Breast epithelium (tissue), 4 donors: ENCODE measurements at regions not wholly inside any gene's neighbourhood (a gene's known extent, or its start where the extent isn't known, plus 50 kb on each side); places are given as distances from the start of the nearest gene placed in this dataset.

Experiments used
- DNase-seq, 2 donors: peaks; one replicate each; pipeline ENCODE4 v3.0.0-alpha.2; 2019; ENCODE audit warnings: low spot score in 2 of 2
- H3K27ac ChIP-seq, 2 donors: fragments of 200-600 bp; sonication (generic) in 1 of 2; one replicate each; pipeline ENCODE4 v1.5.1; 2016 to 2019; ENCODE audit warnings: mild to moderate bottlenecking in 1 of 2
- H3K27me3 ChIP-seq, 2 donors: fragments of 200-600 bp; sonication (generic) in 1 of 2; one replicate each; pipeline versions ENCODE4 v1.5.1 to v1.6.0; 2017 to 2019; ENCODE audit warnings: control low read depth in 1 of 2, mild to moderate bottlenecking in 1 of 2
- H3K36me3 ChIP-seq: fragments of 200-600 bp; one replicate; pipeline ENCODE4 v1.5.1; 2019
- H3K4me1 ChIP-seq, 2 donors: fragments of 200-600 bp; sonication (generic); one replicate each; pipeline ENCODE4 v1.5.1; 2016 to 2019; ENCODE audit warnings: control low read depth in 1 of 2
- H3K4me3 ChIP-seq, 3 donors: fragments of 200-600 bp; sonication (generic); 1 replicate in 2 of 3; 2 replicates in 1 of 3; pipeline ENCODE4 v1.5.1; 2016 to 2019; ENCODE audit warnings: mild to moderate bottlenecking in 3 of 3, moderate library complexity in 2 of 3
- H3K9me3 ChIP-seq, 2 donors: fragments of 200-600 bp; sonication (generic) in 1 of 2; one replicate each; pipeline ENCODE4 v1.5.1; 2016 to 2019; ENCODE audit warnings: control low read depth in 1 of 2
- POLR2A ChIP-seq: fragments of 450-650 bp; IDR thresholded peaks from one replicate; pipeline ENCODE4 v1.6.1; 2016; ENCODE audit warnings: antibody characterized with exemption, mild to moderate bottlenecking, moderate library complexity
- POLR2AphosphoS5 ChIP-seq, 3 donors: sonication (generic); formaldehyde crosslinking; IDR thresholded peaks; one replicate each; pipeline ENCODE4 v1.6.1; 2017; ENCODE audit warnings: antibody characterized with exemption in 3 of 3
- intact Hi-C: fragments of 100-400 bp; cut with DNase I; formaldehyde crosslinking; loops from one replicate; pipeline ENCODE4 v1.15.1; 2023; ENCODE audit warnings: low total_unique reads
- TF ChIP-seq, protein P1 (sequence below), 3 donors: fragments of 450-650 bp; IDR thresholded peaks; one replicate each; pipeline ENCODE4 v1.5.1; 2016 to 2017; ENCODE audit warnings: antibody characterized with exemption in 3 of 3, mild to moderate bottlenecking in 3 of 3, moderate library complexity in 3 of 3

- Histone ChIP-seq H3K4me3 (no peak overlapping the region), H3K36me3 (no peaks in the 10 kb centered on the region), H3K4me1 (no peaks in the 10 kb centered on the region), H3K27ac (no peak overlapping the region), H3K27me3 (peaks cover 0 to 31% of the 10 kb centered on the region in 2 donors), H3K9me3 (no peaks in the 10 kb centered on the region)
- DNase-seq = no peak
- TF ChIP-seq, protein P1, sequence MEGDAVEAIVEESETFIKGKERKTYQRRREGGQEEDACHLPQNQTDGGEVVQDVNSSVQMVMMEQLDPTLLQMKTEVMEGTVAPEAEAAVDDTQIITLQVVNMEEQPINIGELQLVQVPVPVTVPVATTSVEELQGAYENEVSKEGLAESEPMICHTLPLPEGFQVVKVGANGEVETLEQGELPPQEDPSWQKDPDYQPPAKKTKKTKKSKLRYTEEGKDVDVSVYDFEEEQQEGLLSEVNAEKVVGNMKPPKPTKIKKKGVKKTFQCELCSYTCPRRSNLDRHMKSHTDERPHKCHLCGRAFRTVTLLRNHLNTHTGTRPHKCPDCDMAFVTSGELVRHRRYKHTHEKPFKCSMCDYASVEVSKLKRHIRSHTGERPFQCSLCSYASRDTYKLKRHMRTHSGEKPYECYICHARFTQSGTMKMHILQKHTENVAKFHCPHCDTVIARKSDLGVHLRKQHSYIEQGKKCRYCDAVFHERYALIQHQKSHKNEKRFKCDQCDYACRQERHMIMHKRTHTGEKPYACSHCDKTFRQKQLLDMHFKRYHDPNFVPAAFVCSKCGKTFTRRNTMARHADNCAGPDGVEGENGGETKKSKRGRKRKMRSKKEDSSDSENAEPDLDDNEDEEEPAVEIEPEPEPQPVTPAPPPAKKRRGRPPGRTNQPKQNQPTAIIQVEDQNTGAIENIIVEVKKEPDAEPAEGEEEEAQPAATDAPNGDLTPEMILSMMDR (IDR thresholded peaks at IDR 0.05) = no peak
- TF ChIP-seq POLR2AphosphoS5 (IDR thresholded peaks at IDR 0.05) (no peak), POLR2A (no peak)
- intact Hi-C loops = no loop called here
These were observed 729.7 kb downstream of the BRD1 start for GRCh38 chr22:49097966-49098365.

- H3K27me3 ChIP-seq = peaks cover 0 to 28% of the 10 kb centered on the region in 2 donors
- no peaks in the 10 kb centered on the region for H3K9me3 ChIP-seq
- no peaks in the 10 kb centered on the region for H3K36me3 ChIP-seq
- no peaks in the 10 kb centered on the region for H3K4me1 ChIP-seq
- no peak overlapping the region for H3K27ac ChIP-seq
- TF ChIP-seq, protein P1 (IDR thresholded peaks at IDR 0.05) = no peak
- TF ChIP-seq POLR2A (no peak), POLR2AphosphoS5 (IDR thresholded peaks at IDR 0.05) (no peak)
- intact Hi-C loops = no loop called here
- H3K4me3 ChIP-seq = no peak overlapping the region
- DNase-seq = no peak
These were observed 730.3 kb downstream of the BRD1 start for GRCh38 chr22:49097171-49097925.

DNA sequence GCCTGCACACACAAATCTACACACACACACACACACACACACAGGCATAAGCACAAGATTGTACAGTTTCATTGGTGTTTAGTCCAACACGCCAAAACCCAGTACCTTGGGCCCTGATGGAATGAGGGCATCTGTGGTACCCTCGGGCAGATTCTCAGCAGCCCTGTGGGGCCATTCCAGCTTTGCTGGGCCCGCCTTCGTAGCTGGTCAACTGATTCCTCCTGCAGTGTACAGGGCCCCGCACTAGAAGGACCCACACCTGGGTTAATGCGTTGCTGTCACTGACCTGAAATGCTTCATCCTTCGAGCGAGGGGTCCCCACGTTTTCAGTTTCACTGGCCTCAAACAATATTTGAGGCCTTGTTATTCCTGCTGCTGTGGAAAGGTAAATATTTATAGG lies 731.2 kb downstream of the BRD1 start:
- no peaks in the 10 kb centered on the region for H3K4me1 ChIP-seq
- intact Hi-C loops = no loop called here
- TF ChIP-seq POLR2AphosphoS5 (IDR thresholded peaks at IDR 0.05) = no peak
- TF ChIP-seq, protein P1 (IDR thresholded peaks at IDR 0.05) = no peak
- TF ChIP-seq POLR2A = no peak
- H3K9me3 ChIP-seq = no peaks in the 10 kb centered on the region
- no peak overlapping the region for H3K4me3 ChIP-seq
- DNase-seq = no peak
- H3K27ac ChIP-seq = no peak overlapping the region
- no peaks in the 10 kb centered on the region for H3K36me3 ChIP-seq
- peaks cover 0 to 28% of the 10 kb centered on the region in 2 donors for H3K27me3 ChIP-seq

DNA sequence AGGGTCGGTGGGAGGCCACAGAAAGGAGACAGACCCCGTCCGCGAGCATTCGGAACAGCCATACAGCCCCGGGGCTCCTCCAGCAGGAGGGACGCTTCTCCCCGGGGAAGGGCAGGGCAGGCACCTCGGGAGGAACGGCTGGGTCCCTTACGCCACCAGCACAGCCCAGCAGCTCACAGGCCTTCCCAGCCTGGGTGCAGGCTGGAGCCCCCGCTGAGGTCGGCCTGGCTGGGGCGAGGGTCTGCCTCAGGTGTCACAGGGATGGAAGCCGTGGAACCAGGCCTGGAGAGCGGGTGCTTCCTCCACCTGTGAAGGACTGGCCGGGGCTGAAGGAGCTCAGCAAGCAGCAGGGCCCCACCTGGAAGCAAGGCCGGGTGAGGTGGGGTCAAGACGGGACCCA lies 732.3 kb downstream of the BRD1 start:
- no peak for DNase-seq
- H3K27me3 ChIP-seq = peaks cover 0 to 21% of the 10 kb centered on the region in 2 donors
- H3K4me1 ChIP-seq = no peaks in the 10 kb centered on the region
- no peak overlapping the region for H3K27ac ChIP-seq
- H3K9me3 ChIP-seq = no peaks in the 10 kb centered on the region
- TF ChIP-seq POLR2A (no peak), POLR2AphosphoS5 (IDR thresholded peaks at IDR 0.05) (no peak)
- TF ChIP-seq, protein P1 (IDR thresholded peaks at IDR 0.05) = no peak
- intact Hi-C loops = no loop called here
- H3K4me3 ChIP-seq = no peak overlapping the region
- H3K36me3 ChIP-seq = no peaks in the 10 kb centered on the region

- Histone ChIP-seq H3K27me3 (peaks cover 0 to 21% of the 10 kb centered on the region in 2 donors), H3K9me3 (no peaks in the 10 kb centered on the region), H3K4me3 (no peak overlapping the region), H3K36me3 (no peaks in the 10 kb centered on the region), H3K4me1 (no peaks in the 10 kb centered on the region), H3K27ac (no peak overlapping the region)
- no peak for DNase-seq
- intact Hi-C loops = no loop called here
- TF ChIP-seq POLR2A = no peak
- TF ChIP-seq POLR2AphosphoS5 (IDR thresholded peaks at IDR 0.05) = no peak
- TF ChIP-seq, protein P1 (IDR thresholded peaks at IDR 0.05) = no peak
These were observed 732.8 kb downstream of the BRD1 start for GRCh38 chr22:49094858-49095257.
